MM.1S (cell line): ENCODE measurements at regions not wholly inside any gene's neighbourhood (a gene's known extent, or its start where the extent isn't known, plus 50 kb on each side); places are given as distances from the start of the nearest gene placed in this dataset.
"Not testable (repeated sequence)": the region's sequence is repeated elsewhere in the genome, so short reads cannot be mapped to it uniquely, and the experiment has no call there.

Experiments used
- EZH2 ChIP-seq: fragments of 300-600 bp; sonication (generic); optimal IDR thresholded peaks from 2 replicates; pipeline ENCODE3; 2017; ENCODE audit warnings: low read depth, mild to moderate bottlenecking, antibody characterized with exemption, low read length, mixed read lengths
- TF ChIP-seq, protein P1 (sequence below): fragments of 300-600 bp; sonication (generic); IDR thresholded peaks from 2 replicates; pipeline ENCODE4 v1.5.1; 2016; ENCODE audit warnings: antibody characterized with exemption, low read length, mixed read lengths

DNA sequence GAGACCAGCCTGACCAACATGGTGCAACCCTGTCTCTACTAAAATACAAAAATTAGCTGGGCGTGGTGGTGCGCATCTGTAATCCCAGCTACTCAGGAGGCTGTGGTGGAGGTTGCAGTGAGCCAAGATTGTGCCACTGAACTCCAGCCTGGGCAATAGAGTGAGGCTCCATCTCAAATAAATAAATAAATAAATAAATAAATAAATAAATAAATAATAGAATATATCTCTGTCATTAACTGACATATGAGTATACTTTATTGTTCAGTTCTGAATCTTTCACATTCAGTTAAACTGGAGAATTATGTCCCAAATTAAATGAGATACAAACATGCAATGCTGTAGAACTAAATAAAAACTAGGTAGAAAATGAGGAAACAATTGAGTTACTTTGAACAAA is 501.2 kb downstream of the PCDH11X start:
- TF ChIP-seq, protein P1, sequence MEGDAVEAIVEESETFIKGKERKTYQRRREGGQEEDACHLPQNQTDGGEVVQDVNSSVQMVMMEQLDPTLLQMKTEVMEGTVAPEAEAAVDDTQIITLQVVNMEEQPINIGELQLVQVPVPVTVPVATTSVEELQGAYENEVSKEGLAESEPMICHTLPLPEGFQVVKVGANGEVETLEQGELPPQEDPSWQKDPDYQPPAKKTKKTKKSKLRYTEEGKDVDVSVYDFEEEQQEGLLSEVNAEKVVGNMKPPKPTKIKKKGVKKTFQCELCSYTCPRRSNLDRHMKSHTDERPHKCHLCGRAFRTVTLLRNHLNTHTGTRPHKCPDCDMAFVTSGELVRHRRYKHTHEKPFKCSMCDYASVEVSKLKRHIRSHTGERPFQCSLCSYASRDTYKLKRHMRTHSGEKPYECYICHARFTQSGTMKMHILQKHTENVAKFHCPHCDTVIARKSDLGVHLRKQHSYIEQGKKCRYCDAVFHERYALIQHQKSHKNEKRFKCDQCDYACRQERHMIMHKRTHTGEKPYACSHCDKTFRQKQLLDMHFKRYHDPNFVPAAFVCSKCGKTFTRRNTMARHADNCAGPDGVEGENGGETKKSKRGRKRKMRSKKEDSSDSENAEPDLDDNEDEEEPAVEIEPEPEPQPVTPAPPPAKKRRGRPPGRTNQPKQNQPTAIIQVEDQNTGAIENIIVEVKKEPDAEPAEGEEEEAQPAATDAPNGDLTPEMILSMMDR: not testable (repeated sequence)
- TF ChIP-seq EZH2: not testable (repeated sequence)
